Activated naive CD4-positive, alpha-beta T cell treated with anti-CD3 and anti-CD28 coated beads for 36 hours (primary cell): ENCODE measurements at regions not wholly inside any gene's neighbourhood (a gene's known extent, or its start where the extent isn't known, plus 50 kb on each side); places are given as distances from the start of the nearest gene placed in this dataset.
"Not testable (repeated sequence)": the region's sequence is repeated elsewhere in the genome, so short reads cannot be mapped to it uniquely, and the experiment has no call there.

Experiments
- CTCF ChIA-PET: fragments of 350-600 bp; sonication (Branson Sonifier 250); formaldehyde crosslinking; loops from one replicate; lab custom pipeline; 2021; ENCODE audit warnings: antibody characterized with exemption; lab: Charles Lee
- DNase-seq: peaks from one replicate; pipeline ENCODE4 v3.0.0-alpha.2; 2020
- H3K27ac Mint-ChIP-seq: one replicate; pipeline ENCODE4 v1.8.0; 2021; ENCODE audit warnings: mild to moderate bottlenecking, mixed read lengths
- H3K27me3 Mint-ChIP-seq: one replicate; pipeline ENCODE4 v1.8.0; 2021; ENCODE audit warnings: low read depth, mixed read lengths
- H3K36me3 Mint-ChIP-seq: one replicate; pipeline ENCODE4 v1.8.0; 2021; ENCODE audit warnings: low read depth, mixed read lengths
- H3K4me1 Mint-ChIP-seq: one replicate; pipeline ENCODE4 v1.8.0; 2021; ENCODE audit warnings: low read depth, mixed read lengths
- H3K4me3 Mint-ChIP-seq: one replicate; pipeline ENCODE4 v1.8.0; 2021; ENCODE audit warnings: mild to moderate bottlenecking, moderate library complexity, mixed read lengths
- H3K9me3 Mint-ChIP-seq: one replicate; pipeline ENCODE4 v1.8.0; 2021; ENCODE audit warnings: mixed read lengths
- intact Hi-C: fragments of 100-400 bp; cut with micrococcal nuclease; formaldehyde crosslinking; loops from one replicate; pipeline ENCODE4 v1.15.1; 2023

GRCh38 chr4:176595257-176595656, 197.5 kb downstream of the VEGFC start:
- no peaks in the 10 kb centered on the region for H3K9me3 Mint-ChIP-seq
- DNase-seq = no peak
- no peaks in the 10 kb centered on the region for H3K4me1 Mint-ChIP-seq
- H3K4me3 Mint-ChIP-seq = no peak overlapping the region
- CTCF ChIA-PET = interaction anchor here (0.7 kb wide), 1 partner anchor 28 kb away, joined by 3 read pairs; no protein-coding TSS in a partner anchor
- no peak overlapping the region for H3K27ac Mint-ChIP-seq
- no peaks in the 10 kb centered on the region for H3K27me3 Mint-ChIP-seq
- H3K36me3 Mint-ChIP-seq = no peaks in the 10 kb centered on the region
- intact Hi-C loops = no loop called here

GRCh38 chr4:176601124-176601523, 191.6 kb downstream of the VEGFC start:
- intact Hi-C loops = no loop called here
- Mint-ChIP-seq H3K36me3 (no peaks in the 10 kb centered on the region), H3K4me3 (no peak overlapping the region), H3K9me3 (no peaks in the 10 kb centered on the region), H3K27me3 (no peaks in the 10 kb centered on the region), H3K4me1 (no peaks in the 10 kb centered on the region), H3K27ac (no peak overlapping the region)
- CTCF ChIA-PET = no interaction called here
- no peak for DNase-seq

GRCh38 chr4:176607807-176608206, 184.9 kb downstream of the VEGFC start:
- Mint-ChIP-seq H3K4me3 (no peak overlapping the region), H3K27ac (no peak overlapping the region), H3K4me1 (no peaks in the 10 kb centered on the region), H3K36me3 (no peaks in the 10 kb centered on the region), H3K9me3 (peaks cover 1% of the 10 kb centered on the region), H3K27me3 (no peaks in the 10 kb centered on the region)
- intact Hi-C loops = no loop called here
- no peak for DNase-seq
- CTCF ChIA-PET = no interaction called here

- no peaks in the 10 kb centered on the region for H3K27me3 Mint-ChIP-seq
- no peak for DNase-seq
- H3K9me3 Mint-ChIP-seq = peaks cover 1% of the 10 kb centered on the region
- H3K36me3 Mint-ChIP-seq = no peaks in the 10 kb centered on the region
- no peak overlapping the region for H3K4me3 Mint-ChIP-seq
- no peaks in the 10 kb centered on the region for H3K4me1 Mint-ChIP-seq
- CTCF ChIA-PET = no interaction called here
- intact Hi-C loops = no loop called here
- H3K27ac Mint-ChIP-seq = no peak overlapping the region
Observed at GRCh38 chr4:176608346-176608745, 184.4 kb downstream of the VEGFC start.

GRCh38 chr4:176610594-176610993, 182.1 kb downstream of the VEGFC start:
- Mint-ChIP-seq H3K27ac (no peak overlapping the region), H3K4me1 (no peaks in the 10 kb centered on the region), H3K36me3 (no peaks in the 10 kb centered on the region), H3K9me3 (peaks cover 3% of the 10 kb centered on the region), H3K27me3 (no peaks in the 10 kb centered on the region), H3K4me3 (no peak overlapping the region)
- CTCF ChIA-PET = no interaction called here
- no peak for DNase-seq
- intact Hi-C loops = no loop called here

- intact Hi-C loops = no loop called here
- Mint-ChIP-seq H3K4me1 (no peaks in the 10 kb centered on the region), H3K4me3 (no peak overlapping the region), H3K27me3 (no peaks in the 10 kb centered on the region), H3K36me3 (no peaks in the 10 kb centered on the region), H3K27ac (no peak overlapping the region), H3K9me3 (peaks cover 3% of the 10 kb centered on the region)
- CTCF ChIA-PET = no interaction called here
- DNase-seq = no peak
Observed at GRCh38 chr4:176611381-176611780, 181.3 kb downstream of the VEGFC start.

GRCh38 chr4:176611951-176612350, 180.8 kb downstream of the VEGFC start:
- Mint-ChIP-seq H3K36me3 (no peaks in the 10 kb centered on the region), H3K4me1 (no peaks in the 10 kb centered on the region), H3K27me3 (no peaks in the 10 kb centered on the region), H3K27ac (no peak overlapping the region), H3K4me3 (no peak overlapping the region), H3K9me3 (peaks cover 3% of the 10 kb centered on the region)
- intact Hi-C loops = no loop called here
- CTCF ChIA-PET = no interaction called here
- no peak for DNase-seq

GRCh38 chr4:176614793-176615192, 177.9 kb downstream of the VEGFC start:
- Mint-ChIP-seq H3K27ac (no peak overlapping the region), H3K4me3 (no peak overlapping the region), H3K9me3 (peaks cover 2% of the 10 kb centered on the region), H3K4me1 (no peaks in the 10 kb centered on the region), H3K27me3 (no peaks in the 10 kb centered on the region), H3K36me3 (no peaks in the 10 kb centered on the region)
- intact Hi-C loops = no loop called here
- DNase-seq = no peak
- CTCF ChIA-PET = no interaction called here

- Mint-ChIP-seq H3K27me3 (no peaks in the 10 kb centered on the region), H3K4me3 (no peak overlapping the region), H3K9me3 (peaks cover 2% of the 10 kb centered on the region), H3K4me1 (no peaks in the 10 kb centered on the region), H3K36me3 (no peaks in the 10 kb centered on the region), H3K27ac (no peak overlapping the region)
- intact Hi-C loops = no loop called here
- no peak for DNase-seq
- CTCF ChIA-PET = no interaction called here
Observed at GRCh38 chr4:176616151-176616550, 176.6 kb downstream of the VEGFC start.

GRCh38 chr4:176618138-176618537, 174.6 kb downstream of the VEGFC start:
- Mint-ChIP-seq H3K4me1 (no peaks in the 10 kb centered on the region), H3K4me3 (no peak overlapping the region), H3K27me3 (no peaks in the 10 kb centered on the region), H3K27ac (no peak overlapping the region), H3K9me3 (peaks cover 2% of the 10 kb centered on the region), H3K36me3 (no peaks in the 10 kb centered on the region)
- intact Hi-C loops = no loop called here
- no peak for DNase-seq
- CTCF ChIA-PET = no interaction called here

- no peaks in the 10 kb centered on the region for H3K4me1 Mint-ChIP-seq
- DNase-seq = no peak
- H3K36me3 Mint-ChIP-seq = no peaks in the 10 kb centered on the region
- CTCF ChIA-PET = interaction anchor here (0.6 kb wide), 1 partner anchor 537 kb away, joined by 3 read pairs; no protein-coding TSS in a partner anchor
- H3K27ac Mint-ChIP-seq = no peak overlapping the region
- intact Hi-C loops = no loop called here
- H3K9me3 Mint-ChIP-seq = peaks cover 2% of the 10 kb centered on the region
- H3K27me3 Mint-ChIP-seq = no peaks in the 10 kb centered on the region
- H3K4me3 Mint-ChIP-seq = no peak overlapping the region
Observed at GRCh38 chr4:176619430-176619829, 173.3 kb downstream of the VEGFC start.

- DNase-seq = no peak
- CTCF ChIA-PET = interaction anchor here (0.6 kb wide), 1 partner anchor 27 kb away, joined by 3 read pairs; no protein-coding TSS in a partner anchor
- Mint-ChIP-seq H3K9me3 (peaks cover 2% of the 10 kb centered on the region), H3K4me3 (no peak overlapping the region), H3K27me3 (no peaks in the 10 kb centered on the region), H3K36me3 (no peaks in the 10 kb centered on the region), H3K4me1 (no peaks in the 10 kb centered on the region), H3K27ac (no peak overlapping the region)
- intact Hi-C loops = no loop called here
Observed at GRCh38 chr4:176622251-176622948, 170.3 kb downstream of the VEGFC start.

GRCh38 chr4:176624983-176625610, 167.6 kb downstream of the VEGFC start:
- CTCF ChIA-PET = interaction anchor here (0.6 kb wide), 1 partner anchor 150 kb away, joined by 3 read pairs; no protein-coding TSS in a partner anchor
- H3K36me3 Mint-ChIP-seq, H3K27me3 Mint-ChIP-seq, H3K9me3 Mint-ChIP-seq, intact Hi-C loops, DNase-seq, H3K4me3 Mint-ChIP-seq, H3K4me1 Mint-ChIP-seq, H3K27ac Mint-ChIP-seq: not testable (repeated sequence)
